ENCODE measurements at regions not wholly inside any gene's neighbourhood (a gene's known extent, or its start where the extent isn't known, plus 50 kb on each side); places are given as distances from the start of the nearest gene placed in this dataset.

GRCh38 chr2:64779117-64779690 is 125.5 kb upstream of the SERTAD2 start:
- ChIA-PET POLR2A (no interaction called here), CTCF (interaction anchor here (1.2 kb wide), 1 partner anchor 53 kb away, joined by 3 read pairs; no protein-coding TSS in a partner anchor)
- DNase-seq (ENCODE audit: low spot score) (no peak), ATAC-seq (no peak)
- H3K4me1 Mint-ChIP-seq = no peaks in the 10 kb centered on the region
- H3K36me3 Mint-ChIP-seq = no peaks in the 10 kb centered on the region
- no peak overlapping the region for H3K27ac Mint-ChIP-seq
- no peak overlapping the region for H3K4me3 Mint-ChIP-seq
- no peak for TF ChIP-seq ARID4B (CRISPR knock-in tag; IDR thresholded peaks at IDR 0.05; ENCODE audit: borderline replicate concordance)
- TF ChIP-seq ZNF671 (CRISPR knock-in tag; IDR thresholded peaks at IDR 0.05) = no peak
- no peak for TF ChIP-seq JAZF1 (CRISPR knock-in tag; IDR thresholded peaks at IDR 0.05)
- TF ChIP-seq SP1 (CRISPR knock-in tag; conservative IDR thresholded peaks at IDR 0.05) = no peak
- no peak for TF ChIP-seq ZNF512 (CRISPR knock-in tag; IDR thresholded peaks at IDR 0.05; ENCODE audit: borderline replicate concordance)
- TF ChIP-seq ATF3 (CRISPR knock-in tag; conservative IDR thresholded peaks at IDR 0.05) = no peak
- no peak for TF ChIP-seq ZNF263 (CRISPR knock-in tag; IDR thresholded peaks at IDR 0.05; ENCODE audit: low read depth)
- H3K27me3 Mint-ChIP-seq (ENCODE audit: low read depth) = peaks cover 10% of the 10 kb centered on the region
- H3K9me3 Mint-ChIP-seq = peaks cover 14% of the 10 kb centered on the region

- no peak for ATAC-seq
- POLR2A ChIA-PET = no interaction called here
- no peaks in the 10 kb centered on the region for H3K36me3 Mint-ChIP-seq
- CTCF ChIA-PET = interaction anchor here (1.2 kb wide), 1 partner anchor 52 kb away, joined by 3 read pairs; no protein-coding TSS in a partner anchor
- H3K27me3 Mint-ChIP-seq (ENCODE audit: low read depth) = peaks cover 10% of the 10 kb centered on the region
- TF ChIP-seq ETV6 (CRISPR knock-in tag; IDR thresholded peaks at IDR 0.05) (no peak), ESRRA (CRISPR knock-in tag; IDR thresholded peaks at IDR 0.05; ENCODE audit: borderline replicate concordance) (no peak), MAX (CRISPR knock-in tag; IDR thresholded peaks at IDR 0.05) (no peak), CREM (CRISPR knock-in tag; IDR thresholded peaks at IDR 0.05) (no peak), JUN (CRISPR knock-in tag; IDR thresholded peaks at IDR 0.05) (no peak), MLX (CRISPR knock-in tag; IDR thresholded peaks at IDR 0.05) (no peak), ELF4 (CRISPR knock-in tag; IDR thresholded peaks at IDR 0.05; ENCODE audit: low read depth) (no peak), CREB1 (CRISPR knock-in tag; IDR thresholded peaks at IDR 0.05) (no peak), ZNF423 (CRISPR knock-in tag; IDR thresholded peaks at IDR 0.05) (no peak), FOXJ3 (CRISPR knock-in tag; IDR thresholded peaks at IDR 0.05; ENCODE audit: borderline replicate concordance) (no peak), ZNF396 (CRISPR knock-in tag; IDR thresholded peaks at IDR 0.05; ENCODE audit: borderline replicate concordance) (no peak), HMGXB4 (CRISPR knock-in tag; IDR thresholded peaks at IDR 0.05) (no peak), TCF7 (CRISPR knock-in tag; IDR thresholded peaks at IDR 0.05; ENCODE audit: low read depth) (no peak)
- H3K27ac Mint-ChIP-seq = no peak overlapping the region
- H3K4me3 Mint-ChIP-seq = no peak overlapping the region
- H3K9me3 Mint-ChIP-seq = peaks cover 10% of the 10 kb centered on the region
- no peaks in the 10 kb centered on the region for H3K4me1 Mint-ChIP-seq
- DNase-seq (ENCODE audit: low spot score) = no peak
Measured at GRCh38 chr2:64780041-64780440, 126.3 kb upstream of the SERTAD2 start.

Measured in WTC11 (cell line).